ENCODE measurements at regions not wholly inside any gene's neighbourhood (a gene's known extent, or its start where the extent isn't known, plus 50 kb on each side); places are given as distances from the start of the nearest gene placed in this dataset.

DNA sequence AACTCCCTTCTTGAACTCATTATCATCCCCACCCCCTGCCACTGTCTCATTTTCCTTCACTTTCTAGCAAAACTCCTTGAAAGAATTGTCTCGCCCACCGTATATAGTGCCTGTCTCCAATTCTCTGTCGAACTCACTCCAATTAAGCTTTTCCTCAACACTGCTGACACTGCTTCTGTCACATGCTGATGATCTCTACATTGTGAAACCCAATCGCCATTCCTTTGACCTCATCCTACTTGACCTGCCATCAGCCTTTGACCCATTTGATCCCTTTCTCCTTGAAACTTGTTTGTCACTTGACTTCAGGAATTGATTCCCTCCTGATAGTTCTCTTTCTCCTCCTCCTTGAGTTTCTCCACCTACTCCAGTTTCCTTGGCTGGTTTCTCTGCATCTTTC, 54.8 kb downstream of the CCDC71L start:
- H3K4me3 ChIP-seq (ENCODE audit: low read depth, poor library complexity, severe bottlenecking), result no peak overlapping the region
- no peak for DNase-seq (ENCODE audit: low spot score in 2 of 2)
- no peak for TF ChIP-seq POLR2A (IDR thresholded peaks at IDR 0.05)
- TF ChIP-seq, protein P1, sequence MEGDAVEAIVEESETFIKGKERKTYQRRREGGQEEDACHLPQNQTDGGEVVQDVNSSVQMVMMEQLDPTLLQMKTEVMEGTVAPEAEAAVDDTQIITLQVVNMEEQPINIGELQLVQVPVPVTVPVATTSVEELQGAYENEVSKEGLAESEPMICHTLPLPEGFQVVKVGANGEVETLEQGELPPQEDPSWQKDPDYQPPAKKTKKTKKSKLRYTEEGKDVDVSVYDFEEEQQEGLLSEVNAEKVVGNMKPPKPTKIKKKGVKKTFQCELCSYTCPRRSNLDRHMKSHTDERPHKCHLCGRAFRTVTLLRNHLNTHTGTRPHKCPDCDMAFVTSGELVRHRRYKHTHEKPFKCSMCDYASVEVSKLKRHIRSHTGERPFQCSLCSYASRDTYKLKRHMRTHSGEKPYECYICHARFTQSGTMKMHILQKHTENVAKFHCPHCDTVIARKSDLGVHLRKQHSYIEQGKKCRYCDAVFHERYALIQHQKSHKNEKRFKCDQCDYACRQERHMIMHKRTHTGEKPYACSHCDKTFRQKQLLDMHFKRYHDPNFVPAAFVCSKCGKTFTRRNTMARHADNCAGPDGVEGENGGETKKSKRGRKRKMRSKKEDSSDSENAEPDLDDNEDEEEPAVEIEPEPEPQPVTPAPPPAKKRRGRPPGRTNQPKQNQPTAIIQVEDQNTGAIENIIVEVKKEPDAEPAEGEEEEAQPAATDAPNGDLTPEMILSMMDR (IDR thresholded peaks at IDR 0.05), result no peak
- intact Hi-C loops (cut with DNase I; ENCODE audit: low total_unique reads), result no loop called here
- WGBS, 2 donors, result 87 to 89% methylated on average over 4 of the region's 4 CpGs

DNA sequence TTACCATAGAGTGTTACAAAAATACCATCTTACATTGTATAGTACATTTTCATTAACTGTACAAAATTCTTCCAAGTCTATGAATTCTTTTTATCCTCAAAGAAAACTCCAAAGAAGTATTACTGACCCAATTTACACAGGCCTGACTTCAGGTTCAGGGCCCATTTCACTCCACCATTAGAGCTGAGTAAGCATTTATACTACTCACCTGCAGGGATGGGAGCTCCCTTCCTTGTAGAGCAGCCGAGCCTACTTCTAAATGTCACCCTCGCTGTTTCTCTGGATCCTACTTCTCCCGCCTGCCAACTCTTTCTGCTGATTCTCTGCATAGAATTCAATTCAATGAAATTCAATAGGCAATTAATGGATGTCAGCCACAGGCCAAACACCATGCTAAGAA, 56.0 kb downstream of the CCDC71L start:
- DNase-seq (ENCODE audit: low spot score in 2 of 2), result no peak
- no peak overlapping the region for H3K4me3 ChIP-seq (ENCODE audit: low read depth, poor library complexity, severe bottlenecking)
- WGBS, 2 donors, result 86 to 91% methylated on average over 3 of the region's 3 CpGs
- intact Hi-C loops (cut with DNase I; ENCODE audit: low total_unique reads), result no loop called here
- TF ChIP-seq POLR2A (IDR thresholded peaks at IDR 0.05), result no peak
- TF ChIP-seq, protein P1 (IDR thresholded peaks at IDR 0.05), result no peak

DNA sequence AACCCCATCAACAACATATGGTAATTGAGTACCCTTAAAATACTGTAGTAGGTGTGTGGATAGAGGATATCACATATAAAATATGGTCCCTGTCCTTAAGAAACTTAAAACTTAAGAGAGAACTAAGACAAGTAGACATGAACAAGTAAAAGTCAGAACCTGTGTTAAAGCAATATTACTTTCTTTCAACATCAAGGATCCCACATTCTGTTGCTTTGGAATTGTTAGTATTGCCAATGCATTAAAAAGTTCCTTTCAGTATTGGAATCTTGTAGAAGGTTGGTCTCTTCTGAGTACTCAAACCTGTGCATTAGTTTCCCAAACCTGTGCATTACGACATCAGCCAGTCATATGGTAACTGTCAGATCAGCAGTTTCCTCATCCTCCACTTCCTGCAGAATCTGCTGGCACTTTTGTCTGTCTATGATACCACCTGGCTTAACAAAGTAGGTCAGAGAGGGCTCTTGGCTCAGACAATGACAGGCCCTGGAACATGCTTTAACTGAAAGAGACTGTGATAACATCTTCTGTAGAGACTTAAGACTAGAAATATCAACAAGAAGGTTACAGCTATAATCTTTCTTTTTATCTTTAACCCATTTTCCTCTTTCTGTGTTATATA, 56.5 kb downstream of the CCDC71L start:
- no peak for DNase-seq (ENCODE audit: low spot score in 2 of 2)
- TF ChIP-seq, protein P1 (IDR thresholded peaks at IDR 0.05), result no peak
- no peak for TF ChIP-seq POLR2A (IDR thresholded peaks at IDR 0.05)
- WGBS, 2 donors, result 47 to 68% methylated on average over 1 of the region's 1 CpG
- no peak overlapping the region for H3K4me3 ChIP-seq (ENCODE audit: low read depth, poor library complexity, severe bottlenecking)
- intact Hi-C loops (cut with DNase I; ENCODE audit: low total_unique reads), result no loop called here

DNA sequence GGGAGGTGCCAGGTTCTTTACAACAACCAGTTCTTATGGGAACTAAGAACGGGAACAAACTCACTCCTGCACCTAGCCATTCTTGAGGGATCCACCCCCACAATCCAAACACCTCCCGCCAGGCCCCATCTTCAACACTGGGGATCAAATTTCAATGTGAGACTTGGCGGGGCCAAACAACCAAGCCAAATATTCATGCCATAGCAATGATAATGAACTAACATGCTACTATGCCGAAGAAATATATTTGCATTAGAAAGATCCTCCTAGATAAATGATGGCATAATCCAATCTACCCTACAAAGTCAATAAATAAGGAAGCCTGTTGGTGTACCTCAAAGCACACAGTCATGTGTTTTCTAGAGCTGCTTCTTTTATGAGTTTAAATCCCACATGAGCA, 57.6 kb downstream of the CCDC71L start:
- DNase-seq (ENCODE audit: low spot score in 2 of 2), result no peak
- intact Hi-C loops (cut with DNase I; ENCODE audit: low total_unique reads), result no loop called here
- WGBS, 2 donors, result 66 to 70% methylated on average over 4 of the region's 4 CpGs
- no peak for TF ChIP-seq POLR2A (IDR thresholded peaks at IDR 0.05)
- TF ChIP-seq, protein P1 (IDR thresholded peaks at IDR 0.05), result no peak
- no peak overlapping the region for H3K4me3 ChIP-seq (ENCODE audit: low read depth, poor library complexity, severe bottlenecking)

DNA sequence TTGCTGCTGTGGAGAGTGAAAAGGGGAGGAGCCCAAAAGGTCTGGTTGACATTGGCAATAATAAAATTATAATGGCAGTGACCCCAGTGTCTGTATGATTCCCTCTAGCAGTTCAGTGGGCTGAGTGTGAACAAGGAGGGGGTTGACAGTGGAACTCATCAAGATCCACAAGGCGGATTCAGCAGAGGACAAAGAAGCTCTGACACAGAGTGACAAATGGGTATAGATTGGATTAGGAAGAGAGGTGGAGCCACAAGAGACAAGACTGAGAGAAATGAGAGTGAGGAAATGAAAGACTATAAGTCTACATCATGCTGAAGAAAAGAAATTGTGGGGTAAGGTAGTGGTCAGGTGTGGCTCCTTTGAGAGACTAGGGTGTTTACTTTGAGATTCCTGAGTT, 58.9 kb downstream of the CCDC71L start:
- TF ChIP-seq, protein P1 (IDR thresholded peaks at IDR 0.05), result no peak
- TF ChIP-seq POLR2A (IDR thresholded peaks at IDR 0.05), result no peak
- no peak for DNase-seq (ENCODE audit: low spot score in 2 of 2)
- H3K4me3 ChIP-seq (ENCODE audit: low read depth, poor library complexity, severe bottlenecking), result no peak overlapping the region
- intact Hi-C loops (cut with DNase I; ENCODE audit: low total_unique reads), result no loop called here
- 83 to 92% methylated on average over 1 of the region's 1 CpG for WGBS, 2 donors
